GM12865 (cell line): ENCODE measurements at regions not wholly inside any gene's neighbourhood (a gene's known extent, or its start where the extent isn't known, plus 50 kb on each side); places are given as distances from the start of the nearest gene placed in this dataset.

ENCODE experiments used
- DNase-seq: peaks from one replicate; pipeline ENCODE4 v3.0.0; 2010; ENCODE audit warnings: low read depth
- H3K4me3 ChIP-seq: 2 replicates; pipeline ENCODE4 v1.5.1; 2011; ENCODE audit warnings: mild to moderate bottlenecking, low read depth, low read length, control low read depth
- CTCF ChIP-seq: IDR thresholded peaks from 2 replicates; pipeline ENCODE4 v1.5.1; 2011; ENCODE audit warnings: low read length, control low read depth, low read depth, inconsistent platforms; ENCODE audit not compliant: insufficient read depth; ENCODE audit errors: missing control alignments

GRCh38 chrX:13374364-13374763, 54.5 kb upstream of the ATXN3L start:
- H3K4me3 ChIP-seq, result no peak overlapping the region
- TF ChIP-seq CTCF, result no peak
- no peak for DNase-seq

GRCh38 chrX:13373431-13374187, 53.8 kb upstream of the ATXN3L start:
- no peak for DNase-seq
- no peak for TF ChIP-seq CTCF
- H3K4me3 ChIP-seq, result no peak overlapping the region

GRCh38 chrX:13373027-13373426, 53.2 kb upstream of the ATXN3L start:
- no peak overlapping the region for H3K4me3 ChIP-seq
- no peak for DNase-seq
- TF ChIP-seq CTCF, result no peak

GRCh38 chrX:13372203-13372980, 52.5 kb upstream of the ATXN3L start:
- no peak for TF ChIP-seq CTCF
- DNase-seq, result no peak
- no peak overlapping the region for H3K4me3 ChIP-seq

- no peak for TF ChIP-seq CTCF
- H3K4me3 ChIP-seq, result no peak overlapping the region
- DNase-seq, result no peak
Observed at GRCh38 chrX:13371186-13371585, 51.3 kb upstream of the ATXN3L start.

- H3K4me3 ChIP-seq, result no peak overlapping the region
- no peak for DNase-seq
- no peak for TF ChIP-seq CTCF
Observed at GRCh38 chrX:13370713-13371112, 50.9 kb upstream of the ATXN3L start.
